ENCODE measurements at regions not wholly inside any gene's neighbourhood (a gene's known extent, or its start where the extent isn't known, plus 50 kb on each side); places are given as distances from the start of the nearest gene placed in this dataset.

DNA sequence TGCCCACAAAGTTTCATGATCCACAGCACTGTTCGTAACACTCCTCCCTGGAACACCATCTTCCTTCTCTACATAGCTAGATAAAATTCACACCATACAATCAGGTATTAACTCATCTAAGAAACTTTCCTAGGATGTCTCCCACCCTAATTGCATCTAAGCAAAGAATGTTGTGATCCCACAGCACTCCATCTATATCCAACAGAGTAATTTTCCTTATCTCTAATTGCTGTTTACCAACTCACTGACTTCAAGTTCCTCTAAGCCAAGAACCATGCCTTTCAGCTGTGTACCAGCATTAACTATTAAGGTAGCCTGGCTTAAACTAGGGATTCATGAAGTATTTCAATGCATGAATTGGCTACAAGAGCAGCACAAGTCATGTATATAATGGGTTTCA is 114.2 kb downstream of the SIPA1L2 start:
- TF ChIP-seq ARNTL (CRISPR knock-in tag; IDR thresholded peaks at IDR 0.05; ENCODE audit: borderline replicate concordance, low read depth) (no peak), ZNF70 (CRISPR knock-in tag; IDR thresholded peaks at IDR 0.05) (no peak), SNAI2 (CRISPR knock-in tag; IDR thresholded peaks at IDR 0.05) (no peak), TOX (CRISPR knock-in tag; IDR thresholded peaks at IDR 0.05; ENCODE audit: borderline replicate concordance) (no peak), ZFP3 (CRISPR knock-in tag; IDR thresholded peaks at IDR 0.05) (no peak), ZNF565 (CRISPR knock-in tag; conservative IDR thresholded peaks at IDR 0.05; ENCODE audit: low read depth) (no peak), ZFP30 (CRISPR knock-in tag; IDR thresholded peaks at IDR 0.05) (no peak), RARB (CRISPR knock-in tag; IDR thresholded peaks at IDR 0.05) (no peak), ZNF8 (CRISPR knock-in tag; IDR thresholded peaks at IDR 0.05) (no peak), ESRRG (CRISPR knock-in tag; IDR thresholded peaks at IDR 0.05) (no peak)
- TF ChIP-seq, protein P1, sequence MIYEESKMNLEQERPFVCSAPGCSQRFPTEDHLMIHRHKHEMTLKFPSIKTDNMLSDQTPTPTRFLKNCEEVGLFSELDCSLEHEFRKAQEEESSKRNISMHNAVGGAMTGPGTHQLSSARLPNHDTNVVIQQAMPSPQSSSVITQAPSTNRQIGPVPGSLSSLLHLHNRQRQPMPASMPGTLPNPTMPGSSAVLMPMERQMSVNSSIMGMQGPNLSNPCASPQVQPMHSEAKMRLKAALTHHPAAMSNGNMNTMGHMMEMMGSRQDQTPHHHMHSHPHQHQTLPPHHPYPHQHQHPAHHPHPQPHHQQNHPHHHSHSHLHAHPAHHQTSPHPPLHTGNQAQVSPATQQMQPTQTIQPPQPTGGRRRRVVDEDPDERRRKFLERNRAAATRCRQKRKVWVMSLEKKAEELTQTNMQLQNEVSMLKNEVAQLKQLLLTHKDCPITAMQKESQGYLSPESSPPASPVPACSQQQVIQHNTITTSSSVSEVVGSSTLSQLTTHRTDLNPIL (CRISPR knock-in tag; IDR thresholded peaks at IDR 0.05; ENCODE audit: low read depth), result no peak
- TF ChIP-seq, protein P2, sequence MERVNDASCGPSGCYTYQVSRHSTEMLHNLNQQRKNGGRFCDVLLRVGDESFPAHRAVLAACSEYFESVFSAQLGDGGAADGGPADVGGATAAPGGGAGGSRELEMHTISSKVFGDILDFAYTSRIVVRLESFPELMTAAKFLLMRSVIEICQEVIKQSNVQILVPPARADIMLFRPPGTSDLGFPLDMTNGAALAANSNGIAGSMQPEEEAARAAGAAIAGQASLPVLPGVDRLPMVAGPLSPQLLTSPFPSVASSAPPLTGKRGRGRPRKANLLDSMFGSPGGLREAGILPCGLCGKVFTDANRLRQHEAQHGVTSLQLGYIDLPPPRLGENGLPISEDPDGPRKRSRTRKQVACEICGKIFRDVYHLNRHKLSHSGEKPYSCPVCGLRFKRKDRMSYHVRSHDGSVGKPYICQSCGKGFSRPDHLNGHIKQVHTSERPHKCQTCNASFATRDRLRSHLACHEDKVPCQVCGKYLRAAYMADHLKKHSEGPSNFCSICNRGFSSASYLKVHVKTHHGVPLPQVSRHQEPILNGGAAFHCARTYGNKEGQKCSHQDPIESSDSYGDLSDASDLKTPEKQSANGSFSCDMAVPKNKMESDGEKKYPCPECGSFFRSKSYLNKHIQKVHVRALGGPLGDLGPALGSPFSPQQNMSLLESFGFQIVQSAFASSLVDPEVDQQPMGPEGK (CRISPR knock-in tag; IDR thresholded peaks at IDR 0.05; ENCODE audit: borderline replicate concordance), result no peak
- TF ChIP-seq, protein P3, sequence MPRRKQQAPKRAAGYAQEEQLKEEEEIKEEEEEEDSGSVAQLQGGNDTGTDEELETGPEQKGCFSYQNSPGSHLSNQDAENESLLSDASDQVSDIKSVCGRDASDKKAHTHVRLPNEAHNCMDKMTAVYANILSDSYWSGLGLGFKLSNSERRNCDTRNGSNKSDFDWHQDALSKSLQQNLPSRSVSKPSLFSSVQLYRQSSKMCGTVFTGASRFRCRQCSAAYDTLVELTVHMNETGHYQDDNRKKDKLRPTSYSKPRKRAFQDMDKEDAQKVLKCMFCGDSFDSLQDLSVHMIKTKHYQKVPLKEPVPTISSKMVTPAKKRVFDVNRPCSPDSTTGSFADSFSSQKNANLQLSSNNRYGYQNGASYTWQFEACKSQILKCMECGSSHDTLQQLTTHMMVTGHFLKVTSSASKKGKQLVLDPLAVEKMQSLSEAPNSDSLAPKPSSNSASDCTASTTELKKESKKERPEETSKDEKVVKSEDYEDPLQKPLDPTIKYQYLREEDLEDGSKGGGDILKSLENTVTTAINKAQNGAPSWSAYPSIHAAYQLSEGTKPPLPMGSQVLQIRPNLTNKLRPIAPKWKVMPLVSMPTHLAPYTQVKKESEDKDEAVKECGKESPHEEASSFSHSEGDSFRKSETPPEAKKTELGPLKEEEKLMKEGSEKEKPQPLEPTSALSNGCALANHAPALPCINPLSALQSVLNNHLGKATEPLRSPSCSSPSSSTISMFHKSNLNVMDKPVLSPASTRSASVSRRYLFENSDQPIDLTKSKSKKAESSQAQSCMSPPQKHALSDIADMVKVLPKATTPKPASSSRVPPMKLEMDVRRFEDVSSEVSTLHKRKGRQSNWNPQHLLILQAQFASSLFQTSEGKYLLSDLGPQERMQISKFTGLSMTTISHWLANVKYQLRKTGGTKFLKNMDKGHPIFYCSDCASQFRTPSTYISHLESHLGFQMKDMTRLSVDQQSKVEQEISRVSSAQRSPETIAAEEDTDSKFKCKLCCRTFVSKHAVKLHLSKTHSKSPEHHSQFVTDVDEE (CRISPR knock-in tag; IDR thresholded peaks at IDR 0.05), result no peak
